Activated CD4-positive, alpha-beta T cell treated with anti-CD3 and anti-CD28 coated beads, Interleukin-2, amount 10 ng/mL, durations not matched to agents 24 days and 14 days (primary cell): ENCODE measurements at regions not wholly inside any gene's neighbourhood (a gene's known extent, or its start where the extent isn't known, plus 50 kb on each side); places are given as distances from the start of the nearest gene placed in this dataset.

Experiments used
- DNase-seq: peaks from one replicate; pipeline ENCODE4 v3.0.0; 2022
- H3K27ac Mint-ChIP-seq: one replicate; pipeline ENCODE4 v1.8.0; 2022; ENCODE audit warnings: mild to moderate bottlenecking, mixed read lengths
- H3K27me3 Mint-ChIP-seq: one replicate; pipeline ENCODE4 v1.8.0; 2022; ENCODE audit warnings: mixed read lengths
- H3K36me3 Mint-ChIP-seq: one replicate; pipeline ENCODE4 v1.8.0; 2022; ENCODE audit warnings: low read depth, mild to moderate bottlenecking, mixed read lengths
- H3K4me1 Mint-ChIP-seq: one replicate; pipeline ENCODE4 v1.8.0; 2021; ENCODE audit warnings: mixed read lengths
- H3K4me3 Mint-ChIP-seq: one replicate; pipeline ENCODE4 v1.8.0; 2022; ENCODE audit warnings: mild to moderate bottlenecking, moderate library complexity, mixed read lengths
- H3K9me3 Mint-ChIP-seq: one replicate; pipeline ENCODE4 v1.8.0; 2021; ENCODE audit warnings: mixed read lengths
- intact Hi-C: fragments of 100-400 bp; cut with micrococcal nuclease; formaldehyde crosslinking; loops from one replicate; pipeline ENCODE4 v1.15.1; 2023

- Mint-ChIP-seq H3K4me1 (no peaks in the 10 kb centered on the region), H3K27me3 (no peaks in the 10 kb centered on the region), H3K36me3 (no peaks in the 10 kb centered on the region), H3K27ac (no peak overlapping the region), H3K9me3 (peaks cover 3% of the 10 kb centered on the region), H3K4me3 (no peak overlapping the region)
- DNase-seq: no peak
- intact Hi-C loops: no loop called here
These were observed 1248.8 kb upstream of the SLC10A2 start for GRCh38 chr13:104314926-104315535.

GRCh38 chr13:104314321-104314720 lies 1248.1 kb upstream of the SLC10A2 start:
- DNase-seq: no peak
- Mint-ChIP-seq H3K9me3 (peaks cover 3% of the 10 kb centered on the region), H3K4me1 (no peaks in the 10 kb centered on the region), H3K27ac (no peak overlapping the region), H3K36me3 (no peaks in the 10 kb centered on the region), H3K4me3 (no peak overlapping the region), H3K27me3 (no peaks in the 10 kb centered on the region)
- intact Hi-C loops: no loop called here

GRCh38 chr13:104310861-104311260 lies 1244.6 kb upstream of the SLC10A2 start:
- Mint-ChIP-seq H3K9me3 (peaks cover 6% of the 10 kb centered on the region), H3K27ac (no peak overlapping the region), H3K4me1 (no peaks in the 10 kb centered on the region), H3K4me3 (no peak overlapping the region), H3K27me3 (no peaks in the 10 kb centered on the region), H3K36me3 (no peaks in the 10 kb centered on the region)
- intact Hi-C loops: no loop called here
- no peak for DNase-seq

GRCh38 chr13:104309431-104309830 lies 1243.2 kb upstream of the SLC10A2 start:
- intact Hi-C loops: no loop called here
- no peaks in the 10 kb centered on the region for H3K4me1 Mint-ChIP-seq
- H3K9me3 Mint-ChIP-seq: peaks cover 6% of the 10 kb centered on the region
- no peak for DNase-seq
- H3K27ac Mint-ChIP-seq: no peak overlapping the region
- no peak overlapping the region for H3K4me3 Mint-ChIP-seq
- H3K27me3 Mint-ChIP-seq: no peaks in the 10 kb centered on the region
- no peaks in the 10 kb centered on the region for H3K36me3 Mint-ChIP-seq

- Mint-ChIP-seq H3K36me3 (no peaks in the 10 kb centered on the region), H3K9me3 (no peaks in the 10 kb centered on the region), H3K27me3 (no peaks in the 10 kb centered on the region), H3K27ac (no peak overlapping the region), H3K4me1 (no peaks in the 10 kb centered on the region), H3K4me3 (no peak overlapping the region)
- DNase-seq: no peak
- intact Hi-C loops: no loop called here
These were observed 1235.2 kb upstream of the SLC10A2 start for GRCh38 chr13:104301171-104301975.

GRCh38 chr13:104297075-104297474 lies 1230.9 kb upstream of the SLC10A2 start:
- H3K4me3 Mint-ChIP-seq: no peak overlapping the region
- no peaks in the 10 kb centered on the region for H3K4me1 Mint-ChIP-seq
- H3K27me3 Mint-ChIP-seq: no peaks in the 10 kb centered on the region
- no peaks in the 10 kb centered on the region for H3K9me3 Mint-ChIP-seq
- H3K36me3 Mint-ChIP-seq: no peaks in the 10 kb centered on the region
- no peak overlapping the region for H3K27ac Mint-ChIP-seq
- no peak for DNase-seq
- intact Hi-C loops: no loop called here

GRCh38 chr13:104296286-104296685 lies 1230.1 kb upstream of the SLC10A2 start:
- no peak overlapping the region for H3K4me3 Mint-ChIP-seq
- no peak overlapping the region for H3K27ac Mint-ChIP-seq
- no peaks in the 10 kb centered on the region for H3K4me1 Mint-ChIP-seq
- intact Hi-C loops: no loop called here
- H3K27me3 Mint-ChIP-seq: no peaks in the 10 kb centered on the region
- no peaks in the 10 kb centered on the region for H3K9me3 Mint-ChIP-seq
- no peak for DNase-seq
- no peaks in the 10 kb centered on the region for H3K36me3 Mint-ChIP-seq

- Mint-ChIP-seq H3K4me1 (no peaks in the 10 kb centered on the region), H3K9me3 (no peaks in the 10 kb centered on the region), H3K27ac (no peak overlapping the region), H3K36me3 (no peaks in the 10 kb centered on the region), H3K4me3 (no peak overlapping the region), H3K27me3 (no peaks in the 10 kb centered on the region)
- intact Hi-C loops: no loop called here
- DNase-seq: no peak
These were observed 1229.3 kb upstream of the SLC10A2 start for GRCh38 chr13:104295537-104295936.

- no peak overlapping the region for H3K27ac Mint-ChIP-seq
- H3K9me3 Mint-ChIP-seq: no peaks in the 10 kb centered on the region
- DNase-seq: no peak
- H3K36me3 Mint-ChIP-seq: no peaks in the 10 kb centered on the region
- no peak overlapping the region for H3K4me3 Mint-ChIP-seq
- intact Hi-C loops: no loop called here
- no peaks in the 10 kb centered on the region for H3K4me1 Mint-ChIP-seq
- no peaks in the 10 kb centered on the region for H3K27me3 Mint-ChIP-seq
These were observed 1223.2 kb upstream of the SLC10A2 start for GRCh38 chr13:104289400-104289799.

GRCh38 chr13:104288496-104288895 lies 1222.3 kb upstream of the SLC10A2 start:
- Mint-ChIP-seq H3K27me3 (no peaks in the 10 kb centered on the region), H3K36me3 (no peaks in the 10 kb centered on the region), H3K27ac (no peak overlapping the region), H3K4me3 (no peak overlapping the region), H3K9me3 (no peaks in the 10 kb centered on the region), H3K4me1 (no peaks in the 10 kb centered on the region)
- intact Hi-C loops: no loop called here
- no peak for DNase-seq

- Mint-ChIP-seq H3K36me3 (no peaks in the 10 kb centered on the region), H3K27ac (no peak overlapping the region)
- intact Hi-C loops: no loop called here
These were observed 1220.5 kb upstream of the SLC10A2 start for GRCh38 chr13:104286566-104287290.

GRCh38 chr13:104281910-104282309 lies 1215.7 kb upstream of the SLC10A2 start:
- Mint-ChIP-seq H3K4me1 (no peaks in the 10 kb centered on the region), H3K27ac (no peak overlapping the region), H3K4me3 (no peak overlapping the region), H3K27me3 (no peaks in the 10 kb centered on the region), H3K9me3 (peaks cover 3% of the 10 kb centered on the region), H3K36me3 (no peaks in the 10 kb centered on the region)
- intact Hi-C loops: no loop called here
- no peak for DNase-seq

More at GRCh38 chr13:104286566-104287290, 1220.5 kb upstream of the SLC10A2 start:
- no peak for DNase-seq
- Mint-ChIP-seq H3K27me3 (no peaks in the 10 kb centered on the region), H3K4me3 (no peak overlapping the region), H3K9me3 (no peaks in the 10 kb centered on the region), H3K4me1 (no peaks in the 10 kb centered on the region)

GRCh38 chr13:104270731-104271130 lies 1204.5 kb upstream of the SLC10A2 start:
- H3K27ac Mint-ChIP-seq: no peak overlapping the region
- no peaks in the 10 kb centered on the region for H3K27me3 Mint-ChIP-seq
- no peaks in the 10 kb centered on the region for H3K36me3 Mint-ChIP-seq
- H3K9me3 Mint-ChIP-seq: no peaks in the 10 kb centered on the region
- H3K4me3 Mint-ChIP-seq: no peak overlapping the region
- intact Hi-C loops: no loop called here
- no peaks in the 10 kb centered on the region for H3K4me1 Mint-ChIP-seq
- DNase-seq: no peak

- no peaks in the 10 kb centered on the region for H3K27me3 Mint-ChIP-seq
- no peaks in the 10 kb centered on the region for H3K9me3 Mint-ChIP-seq
- H3K27ac Mint-ChIP-seq: no peak overlapping the region
- no peaks in the 10 kb centered on the region for H3K4me1 Mint-ChIP-seq
- H3K4me3 Mint-ChIP-seq: no peak overlapping the region
- no peaks in the 10 kb centered on the region for H3K36me3 Mint-ChIP-seq
- intact Hi-C loops: no loop called here
- DNase-seq: no peak
These were observed 1201.1 kb upstream of the SLC10A2 start for GRCh38 chr13:104267206-104267811.
